ENCODE measurements at regions not wholly inside any gene's neighbourhood (a gene's known extent, or its start where the extent isn't known, plus 50 kb on each side); places are given as distances from the start of the nearest gene placed in this dataset.

- TF ChIP-seq CTCF (conservative IDR thresholded peaks at IDR 0.05; ENCODE audit: low read length) (no peak), EZH2phosphoT487 (IDR thresholded peaks at IDR 0.05; ENCODE audit: borderline replicate concordance, low read depth, low read length) (no peak)
These were observed 295.5 kb downstream of the RMST start for GRCh38 chr12:97758194-97758501.
